HepG2 (cell line): ENCODE measurements at regions not wholly inside any gene's neighbourhood (a gene's known extent, or its start where the extent isn't known, plus 50 kb on each side); places are given as distances from the start of the nearest gene placed in this dataset.

Experiments used
- ATAC-seq: fragments of 200-7000 bp; cut with Tn5 transposase; 3 replicates; pipeline ENCODE4 v1.9.1; 2020; ENCODE audit warnings: mild to moderate bottlenecking, moderate library complexity
- BruUV-seq: library from RNA; stranded (reverse); fragments of 400-500 nt; replicated peaks from 2 replicates; lab custom pipeline; 2021; lab: Mats Ljungman, UMichigan
- CTCF ChIA-PET: fragments of 300-600 bp; formaldehyde crosslinking; extraction: SDS; loops from one replicate; lab custom pipeline; 2021; ENCODE audit warnings: low total read pairs, inconsistent platforms, low intra/inter-chr PET ratio; lab: Yijun Ruan, JAX
- POLR2A ChIA-PET: fragments of 350-600 bp; sonication (Branson Sonifier 250); formaldehyde crosslinking; loops from one replicate; lab custom pipeline; 2020; ENCODE audit warnings: antibody characterized with exemption, inconsistent platforms; lab: Yijun Ruan, JAX
- DNase-seq: peaks from one replicate; pipeline ENCODE4 v3.0.0-alpha.2; 2015; ENCODE audit warnings: low spot score
- FAIRE-seq: peaks from 3 replicates; lab custom pipeline; 2011; peaks lifted over from hg19 to GRCh38; lab: Jason Lieb, UNC
- H2AFZ ChIP-seq: one replicate; pipeline ENCODE4 v1.6.1; 2011; ENCODE audit warnings: low read length, inconsistent platforms
- H3K27ac ChIP-seq: fragments of 300-600 bp; 3 replicates; pipeline ENCODE4 v1.8.0; 2011; ENCODE audit warnings: mixed run types, mild to moderate bottlenecking, mixed read lengths, low read length, inconsistent platforms; ENCODE audit not compliant: insufficient read depth; ENCODE audit errors: extremely low read length
- H3K27me3 ChIP-seq, 2 experiments: fragments of 200-600 bp in 1 of 2; 2 replicates in 1 of 2; 3 replicates in 1 of 2; pipeline versions ENCODE4 v1.6.0 to v1.8.0; 2011; ENCODE audit warnings: low read length in 2 of 2, mild to moderate bottlenecking in 2 of 2, moderate library complexity in 2 of 2, inconsistent platforms in 1 of 2; ENCODE audit not compliant: insufficient read depth in 2 of 2, control insufficient read depth in 1 of 2
- H3K36me3 ChIP-seq, 2 experiments: fragments of 200-600 bp in 1 of 2; replicated peaks in 1 of 2; 2 replicates in 1 of 2; 3 replicates in 1 of 2; pipeline versions ENCODE4 v1.5.1 to v1.8.0; 2011; ENCODE audit warnings: low read length in 2 of 2, inconsistent platforms in 1 of 2; ENCODE audit not compliant: insufficient read depth in 2 of 2, control insufficient read depth in 1 of 2
- H3K4me1 ChIP-seq: 2 replicates; pipeline ENCODE4 v1.5.1; 2012; ENCODE audit warnings: low read length, inconsistent platforms; ENCODE audit not compliant: insufficient read depth
- H3K4me2 ChIP-seq: 2 replicates; pipeline ENCODE4 v1.6.0; 2011; ENCODE audit warnings: low read depth, low read length, inconsistent platforms
- H3K4me3 ChIP-seq, 3 experiments: fragments of 200-600 bp in 1 of 3; sonication (generic), shearing (Covaris generic) in 1 of 3; replicated peaks in 1 of 3; 2 replicates each; pipeline ENCODE4 v1.5.1; 2011 to 2016; ENCODE audit warnings: low read length in 3 of 3, inconsistent platforms in 2 of 3, low read depth in 2 of 3, mild to moderate bottlenecking in 2 of 3, control low read depth in 1 of 3, mixed read lengths in 1 of 3; ENCODE audit not compliant: insufficient read depth in 1 of 3
- H3K79me2 ChIP-seq: one replicate; pipeline ENCODE4 v1.6.1; 2011; ENCODE audit warnings: low read length, inconsistent platforms; ENCODE audit not compliant: insufficient read depth
- H3K9ac ChIP-seq: 2 replicates; pipeline ENCODE4 v1.6.0; 2011; ENCODE audit warnings: mild to moderate bottlenecking, low read depth, low read length, inconsistent platforms; ENCODE audit not compliant: insufficient read depth
- H3K9me3 ChIP-seq: 2 replicates; pipeline ENCODE4 v1.5.1; 2012; ENCODE audit warnings: mild to moderate bottlenecking, low read length
- H4K20me1 ChIP-seq: 2 replicates; pipeline ENCODE4 v1.6.0; 2011; ENCODE audit warnings: inconsistent platforms, mild to moderate bottlenecking, low read length, moderate library complexity; ENCODE audit not compliant: insufficient read depth
- EEA1 ChIP-seq: sonication (generic); formaldehyde crosslinking; IDR thresholded peaks from 2 replicates; pipeline ENCODE4 v1.5.1; 2020; ENCODE audit warnings: mild to moderate bottlenecking, missing genetic modification reagents, borderline replicate concordance
- FUBP1 ChIP-seq: sonication (generic); formaldehyde crosslinking; IDR thresholded peaks from 2 replicates; pipeline ENCODE4 v1.5.1; 2020; ENCODE audit warnings: missing genetic modification reagents, mild to moderate bottlenecking, borderline replicate concordance
- HMGA1 ChIP-seq: sonication (generic); formaldehyde crosslinking; conservative IDR thresholded peaks from 2 replicates; pipeline ENCODE4 v1.4.0; 2020; ENCODE audit warnings: missing genetic modification reagents
- JUNB ChIP-seq: sonication (generic); formaldehyde crosslinking; IDR thresholded peaks from 2 replicates; pipeline ENCODE4 v1.8.0; 2022; ENCODE audit warnings: missing genetic modification reagents, mild to moderate bottlenecking, borderline replicate concordance
- NFE2L1 ChIP-seq: sonication (generic); formaldehyde crosslinking; IDR thresholded peaks from 2 replicates; pipeline ENCODE4 v1.4.0; 2020; ENCODE audit warnings: missing genetic modification reagents, mild to moderate bottlenecking, borderline replicate concordance
- NPAS2 ChIP-seq: sonication (generic); formaldehyde crosslinking; IDR thresholded peaks from 2 replicates; pipeline ENCODE4 v1.8.0; 2022; ENCODE audit warnings: mild to moderate bottlenecking, missing genetic modification reagents, borderline replicate concordance
- NR0B2 ChIP-seq: sonication (generic); formaldehyde crosslinking; IDR thresholded peaks from 2 replicates; pipeline ENCODE4 v1.4.0; 2020; ENCODE audit warnings: mild to moderate bottlenecking, missing genetic modification reagents
- SCMH1 ChIP-seq: sonication (generic); formaldehyde crosslinking; IDR thresholded peaks from 2 replicates; pipeline ENCODE4 v1.9.0; 2021; ENCODE audit warnings: missing genetic modification reagents, mild to moderate bottlenecking, borderline replicate concordance
- SIN3B ChIP-seq: fragments of 150-350 bp; IDR thresholded peaks from 2 replicates; pipeline ENCODE4 v1.6.1; 2014; ENCODE audit warnings: low read length
- ZKSCAN8 ChIP-seq: IDR thresholded peaks from 2 replicates; pipeline ENCODE4 v1.6.1; 2016; ENCODE audit warnings: borderline replicate concordance, missing genetic modification reagents, missing compliant biosample characterization
- ZNF546 ChIP-seq: sonication (generic); formaldehyde crosslinking; conservative IDR thresholded peaks from 2 replicates; pipeline ENCODE4 v1.8.1; 2023; ENCODE audit warnings: mild to moderate bottlenecking, missing genetic modification reagents
- ZNF772 ChIP-seq: sonication (generic); formaldehyde crosslinking; IDR thresholded peaks from 2 replicates; pipeline ENCODE4 v1.5.0; 2020; ENCODE audit warnings: mild to moderate bottlenecking, missing genetic modification reagents
- ZNF850 ChIP-seq: sonication (generic); formaldehyde crosslinking; conservative IDR thresholded peaks from 2 replicates; pipeline ENCODE4 v1.9.0; 2021; ENCODE audit warnings: mild to moderate bottlenecking, missing genetic modification reagents
- WGBS: methylation state at CpG from one replicate; pipeline ENCODE4 v1.1.6; 2017; ENCODE audit warnings: low lambda C conversion rate; 5-methylcytosine and 5-hydroxymethylcytosine counted together
- in situ Hi-C: cut with HindIII; loops from 2 replicates; pipeline ENCODE4 v1.10.0; 2017; ENCODE audit warnings: low pct_unique_long_range_greater_than_20kb; ENCODE audit not compliant: extremely low pct_ligation_motif_present
- intact Hi-C: fragments of 100-400 bp; cut with micrococcal nuclease; formaldehyde crosslinking; loops from one replicate; pipeline ENCODE4 v1.10.0; 2022; ENCODE audit not compliant: unreplicated experiment
- TF ChIP-seq, protein P1 (sequence below): sonication (generic); formaldehyde crosslinking; IDR thresholded peaks from 2 replicates; pipeline ENCODE4 v1.8.1; 2023; ENCODE audit warnings: mild to moderate bottlenecking, inconsistent platforms, moderate library complexity, missing genetic modification reagents, borderline replicate concordance

- Histone ChIP-seq H4K20me1 (no peaks in the 10 kb centered on the region), H3K4me1 (no peaks in the 10 kb centered on the region), H3K4me3 (no peak overlapping the region), H3K4me2 (no peak overlapping the region), H3K9me3 (no peaks in the 10 kb centered on the region), H3K36me3 (no peaks in the 10 kb centered on the region), H3K79me2 (no peaks in the 10 kb centered on the region), H3K27me3 (no peaks in the 10 kb centered on the region), H3K27ac (no peak overlapping the region), H3K9ac (no peak overlapping the region), H2AFZ (no peak overlapping the region)
- no peak for ATAC-seq
- FAIRE-seq = no peak
- 0% methylated on average over 2 of the region's 2 CpGs for WGBS
- ChIA-PET CTCF (no interaction called here), POLR2A (no interaction called here)
- TF ChIP-seq ZNF772 (CRISPR knock-in tag) (no peak), HMGA1 (CRISPR knock-in tag) (no peak), NPAS2 (CRISPR knock-in tag) (no peak), SIN3B (no peak), SCMH1 (no peak), ZKSCAN8 (CRISPR knock-in tag) (no peak), JUNB (CRISPR knock-in tag) (no peak), NR0B2 (no peak), ZNF546 (CRISPR knock-in tag) (no peak), FUBP1 (CRISPR knock-in tag) (no peak), EEA1 (CRISPR knock-in tag) (no peak), ZNF850 (CRISPR knock-in tag) (no peak), NFE2L1 (CRISPR knock-in tag) (no peak)
- TF ChIP-seq, protein P1, sequence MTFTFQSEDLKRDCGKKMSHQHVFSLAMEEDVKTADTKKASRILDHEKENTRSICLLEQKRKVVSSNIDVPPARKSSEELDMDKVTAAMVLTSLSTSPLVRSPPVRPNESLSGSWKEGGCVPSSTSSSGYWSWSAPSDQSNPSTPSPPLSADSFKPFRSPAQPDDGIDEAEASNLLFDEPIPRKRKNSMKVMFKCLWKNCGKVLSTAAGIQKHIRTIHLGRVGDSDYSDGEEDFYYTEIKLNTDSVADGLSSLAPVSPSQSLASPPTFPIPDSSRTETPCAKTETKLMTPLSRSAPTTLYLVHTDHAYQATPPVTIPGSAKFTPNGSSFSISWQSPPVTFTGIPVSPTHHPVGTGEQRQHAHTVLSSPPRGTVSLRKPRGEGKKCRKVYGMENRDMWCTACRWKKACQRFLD = no peak
- intact Hi-C loops (no loop called here), in situ Hi-C loops (no loop called here)
- no TSS peak for BruUV-seq
- no peak for DNase-seq
Measured at GRCh38 chr11:27968461-27968860, 139.5 kb downstream of the KIF18A start.
